ENCODE measurements at regions not wholly inside any gene's neighbourhood (a gene's known extent, or its start where the extent isn't known, plus 50 kb on each side); places are given as distances from the start of the nearest gene placed in this dataset.
A peak's percentile ranks its signal among the peaks of the same experiment; 100 is the strongest.

DNA sequence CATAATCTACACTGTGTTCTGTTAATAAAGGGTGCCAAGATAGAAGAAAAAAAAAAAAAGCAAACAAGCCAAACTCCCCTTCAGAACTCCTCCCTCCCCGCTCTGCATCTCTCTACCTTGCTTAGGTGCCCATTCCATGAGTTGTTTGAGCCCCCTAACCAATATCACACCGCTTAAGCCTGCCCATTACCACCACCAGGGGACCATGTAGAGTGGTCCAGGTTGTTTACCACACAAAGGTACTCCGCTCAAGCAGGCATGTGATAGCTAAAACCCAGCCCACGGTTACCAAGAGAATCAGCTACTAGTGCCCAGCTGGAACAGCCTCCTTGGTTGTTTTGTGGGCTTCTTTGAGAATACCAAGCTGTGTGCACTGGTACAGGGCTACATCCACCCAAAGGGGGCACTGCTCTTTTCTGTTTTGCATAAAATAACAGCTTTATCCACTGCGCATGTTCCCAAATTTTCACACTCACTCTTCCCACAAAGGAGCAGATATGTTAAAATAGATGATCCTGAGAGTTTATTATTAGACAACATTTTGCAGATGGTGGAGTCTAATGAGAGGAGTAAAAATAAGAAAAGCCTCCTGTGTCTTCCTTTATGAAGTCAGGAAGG lies 304.1 kb downstream of the DEPDC1B start:
- intact Hi-C loops (cut with DNase I; ENCODE audit: low total_unique reads), result no loop called here
- H3K4me1 ChIP-seq, result no peaks in the 10 kb centered on the region
- H3K27ac ChIP-seq, result no peak overlapping the region
- no peaks in the 10 kb centered on the region for H3K27me3 ChIP-seq
- no peaks in the 10 kb centered on the region for H3K9me3 ChIP-seq
- 79 to 91% (median 80%) methylated on average over 5 of the region's 5 CpGs for WGBS, 5 donors
- DNase-seq, result no peak
- H3K36me3 ChIP-seq, result no peaks in the 10 kb centered on the region
- H3K4me3 ChIP-seq, result no peak overlapping the region
- TF ChIP-seq POLR2A (IDR thresholded peaks at IDR 0.05), result no peak
- no peak for TF ChIP-seq EP300 (IDR thresholded peaks at IDR 0.05)
- no peak for TF ChIP-seq POLR2AphosphoS5 (IDR thresholded peaks at IDR 0.05)
- TF ChIP-seq, protein P1, sequence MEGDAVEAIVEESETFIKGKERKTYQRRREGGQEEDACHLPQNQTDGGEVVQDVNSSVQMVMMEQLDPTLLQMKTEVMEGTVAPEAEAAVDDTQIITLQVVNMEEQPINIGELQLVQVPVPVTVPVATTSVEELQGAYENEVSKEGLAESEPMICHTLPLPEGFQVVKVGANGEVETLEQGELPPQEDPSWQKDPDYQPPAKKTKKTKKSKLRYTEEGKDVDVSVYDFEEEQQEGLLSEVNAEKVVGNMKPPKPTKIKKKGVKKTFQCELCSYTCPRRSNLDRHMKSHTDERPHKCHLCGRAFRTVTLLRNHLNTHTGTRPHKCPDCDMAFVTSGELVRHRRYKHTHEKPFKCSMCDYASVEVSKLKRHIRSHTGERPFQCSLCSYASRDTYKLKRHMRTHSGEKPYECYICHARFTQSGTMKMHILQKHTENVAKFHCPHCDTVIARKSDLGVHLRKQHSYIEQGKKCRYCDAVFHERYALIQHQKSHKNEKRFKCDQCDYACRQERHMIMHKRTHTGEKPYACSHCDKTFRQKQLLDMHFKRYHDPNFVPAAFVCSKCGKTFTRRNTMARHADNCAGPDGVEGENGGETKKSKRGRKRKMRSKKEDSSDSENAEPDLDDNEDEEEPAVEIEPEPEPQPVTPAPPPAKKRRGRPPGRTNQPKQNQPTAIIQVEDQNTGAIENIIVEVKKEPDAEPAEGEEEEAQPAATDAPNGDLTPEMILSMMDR (IDR thresholded peaks at IDR 0.05), result no peak

DNA sequence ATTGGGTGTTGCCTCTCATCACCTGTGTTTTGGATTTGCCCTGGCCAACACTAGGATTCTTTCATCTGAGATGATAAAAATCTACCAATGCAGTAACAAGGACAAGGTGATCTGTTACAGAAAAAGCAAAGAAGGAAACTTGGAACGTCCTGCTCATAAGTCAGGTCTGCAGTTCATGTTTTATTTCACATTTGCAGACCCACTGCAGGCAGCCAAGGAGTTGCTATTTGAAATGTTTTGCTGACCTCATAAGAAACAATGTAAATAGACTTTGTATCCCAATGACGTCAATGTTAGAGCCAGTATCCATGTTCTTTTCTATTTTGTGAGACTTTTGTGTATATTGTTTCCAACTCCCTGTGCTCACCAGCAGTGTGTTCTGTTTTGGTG lies 312.9 kb downstream of the DEPDC1B start:
- H3K27ac ChIP-seq, result peak overlapping the region in 2 of 5 donors; percentile 54 to 79
- intact Hi-C loops (cut with DNase I; ENCODE audit: low total_unique reads), result no loop called here
- peaks cover 0 to 22% (median 2%) of the 10 kb centered on the region in 4 donors for H3K4me1 ChIP-seq
- H3K36me3 ChIP-seq, result no peaks in the 10 kb centered on the region
- no peak overlapping the region for H3K4me3 ChIP-seq
- no peaks in the 10 kb centered on the region for H3K9me3 ChIP-seq
- DNase-seq, result peak in 1 of 2 donors; percentile 40
- TF ChIP-seq EP300 (IDR thresholded peaks at IDR 0.05) (peak; percentile 67), POLR2AphosphoS5 (IDR thresholded peaks at IDR 0.05) (peak in 1 of 3 donors; percentile 46), POLR2A (IDR thresholded peaks at IDR 0.05) (no peak)
- no peaks in the 10 kb centered on the region for H3K27me3 ChIP-seq
- 20 to 40% (median 36%) methylated on average over 2 of the region's 2 CpGs for WGBS, 5 donors

DNA sequence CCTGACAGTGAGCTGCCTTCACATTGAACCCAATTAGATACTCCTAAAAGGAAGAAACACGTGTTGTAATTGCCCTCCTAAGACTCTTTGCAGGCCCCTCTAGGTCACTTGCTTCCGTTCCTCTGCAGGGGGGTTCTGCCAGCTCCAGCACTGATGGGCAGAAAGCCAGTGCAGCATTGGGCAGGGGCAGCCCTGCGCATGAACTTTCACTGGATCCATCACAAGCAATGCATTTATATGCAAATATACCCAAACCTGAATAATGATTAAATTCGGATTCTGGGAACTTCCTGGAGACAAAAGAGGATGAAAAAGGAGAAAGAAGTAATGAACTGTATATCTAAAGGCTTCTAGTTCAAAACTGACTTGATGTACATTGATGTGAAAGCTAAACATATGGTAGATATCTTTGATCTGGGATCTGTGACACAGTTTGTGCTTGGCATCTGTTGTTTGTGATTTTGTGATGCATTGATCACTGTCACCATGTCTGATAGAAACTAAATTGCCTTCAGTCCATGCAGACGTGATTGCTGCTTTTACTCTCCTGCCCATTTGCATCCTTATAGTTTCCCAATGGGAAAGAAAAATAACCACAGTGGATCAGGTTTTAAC lies 313.4 kb downstream of the DEPDC1B start:
- peak overlapping the region in 1 of 5 donors; percentile 69 for H3K27ac ChIP-seq
- intact Hi-C loops (cut with DNase I; ENCODE audit: low total_unique reads), result no loop called here

DNA sequence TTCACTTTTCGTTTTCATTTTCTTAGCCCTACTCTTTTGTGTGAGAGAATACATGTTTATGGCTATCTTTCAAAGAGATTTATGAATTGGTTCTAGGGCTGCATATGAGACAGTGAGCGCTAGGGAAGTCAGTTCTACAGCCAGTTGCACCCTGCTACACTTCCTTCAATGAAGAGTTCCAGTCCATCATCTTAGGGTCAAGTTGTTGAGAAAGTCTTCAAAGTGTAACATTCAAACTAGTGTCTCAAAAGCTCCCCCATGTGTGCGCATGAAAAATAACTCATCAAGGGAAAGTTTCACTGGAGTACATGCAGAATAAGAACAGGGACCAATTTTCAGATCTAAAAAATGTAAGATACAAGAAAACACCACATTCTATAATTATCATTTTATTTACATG lies 317.2 kb downstream of the DEPDC1B start:
- no peaks in the 10 kb centered on the region for H3K27me3 ChIP-seq
- no peak overlapping the region for H3K4me3 ChIP-seq
- no peaks in the 10 kb centered on the region for H3K9me3 ChIP-seq
- no peaks in the 10 kb centered on the region for H3K36me3 ChIP-seq
- DNase-seq, result peak in 1 of 2 donors; percentile 77
- intact Hi-C loops (cut with DNase I; ENCODE audit: low total_unique reads), result no loop called here
- TF ChIP-seq, protein P1 (IDR thresholded peaks at IDR 0.05), result peak in 5 of 7 experiments; percentile 10 to 45 (median 31)
- TF ChIP-seq POLR2AphosphoS5 (IDR thresholded peaks at IDR 0.05), result no peak
- H3K27ac ChIP-seq, result peak overlapping the region in 1 of 5 donors; percentile 55
- peaks cover 0 to 22% (median 2%) of the 10 kb centered on the region in 4 donors for H3K4me1 ChIP-seq
- 38 to 62% (median 55%) methylated on average over 3 of the region's 3 CpGs for WGBS, 5 donors

More for the DNA sequence above, 313.4 kb downstream of the DEPDC1B start:
- no peak for TF ChIP-seq POLR2A (IDR thresholded peaks at IDR 0.05)
- TF ChIP-seq EP300 (IDR thresholded peaks at IDR 0.05), result no peak
- TF ChIP-seq, protein P1 (IDR thresholded peaks at IDR 0.05), result no peak
- TF ChIP-seq POLR2AphosphoS5 (IDR thresholded peaks at IDR 0.05), result no peak
- no peaks in the 10 kb centered on the region for H3K27me3 ChIP-seq
- no peaks in the 10 kb centered on the region for H3K9me3 ChIP-seq
- 61 to 73% (median 65%) methylated on average over 5 of the region's 5 CpGs for WGBS, 5 donors
- no peaks in the 10 kb centered on the region for H3K36me3 ChIP-seq
- no peak for DNase-seq
- H3K4me1 ChIP-seq, result peaks cover 0 to 22% (median 2%) of the 10 kb centered on the region in 4 donors
- H3K4me3 ChIP-seq, result no peak overlapping the region

DNA sequence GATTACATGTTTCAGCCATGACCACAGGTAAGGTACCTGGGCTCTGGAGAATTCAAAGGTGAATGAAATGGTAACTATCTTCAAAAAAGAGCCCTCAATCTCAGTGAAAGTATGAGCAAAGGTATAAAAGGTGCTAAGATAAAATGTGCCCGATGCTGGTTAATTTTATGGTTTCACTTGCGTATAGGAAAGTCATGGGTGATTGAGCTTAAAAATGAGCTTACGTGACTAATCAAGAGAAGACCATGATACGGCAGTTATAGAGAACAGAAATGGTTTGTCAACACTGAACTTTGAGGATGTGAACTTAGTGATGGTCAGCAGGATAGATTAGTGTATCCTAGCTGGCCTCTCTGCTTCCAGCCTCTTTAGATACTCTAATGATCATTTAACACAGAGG lies 320.1 kb downstream of the DEPDC1B start:
- Histone ChIP-seq H3K27ac (no peak overlapping the region), H3K9me3 (no peaks in the 10 kb centered on the region), H3K4me1 (peaks cover 0 to 4% (median 1%) of the 10 kb centered on the region in 4 donors), H3K36me3 (no peaks in the 10 kb centered on the region), H3K4me3 (no peak overlapping the region), H3K27me3 (no peaks in the 10 kb centered on the region)
- 93 to 98% (median 96%) methylated on average over 4 of the region's 4 CpGs for WGBS, 5 donors
- no peak for DNase-seq
- TF ChIP-seq POLR2AphosphoS5 (IDR thresholded peaks at IDR 0.05) (no peak), POLR2A (IDR thresholded peaks at IDR 0.05) (no peak), EP300 (IDR thresholded peaks at IDR 0.05) (no peak)
- TF ChIP-seq, protein P1 (IDR thresholded peaks at IDR 0.05), result no peak
- intact Hi-C loops (cut with DNase I; ENCODE audit: low total_unique reads), result no loop called here
